Colonic mucosa (tissue), 4 donors: ENCODE measurements at regions not wholly inside any gene's neighbourhood (a gene's known extent, or its start where the extent isn't known, plus 50 kb on each side); places are given as distances from the start of the nearest gene placed in this dataset.

Experiments
- DNase-seq: peaks from one replicate; pipeline ENCODE4 v3.0.0-alpha.2; 2020
- H3K27ac ChIP-seq: fragments of 200-600 bp; one replicate; pipeline ENCODE4 v1.8.0; 2021
- H3K27me3 ChIP-seq: fragments of 200-600 bp; one replicate; pipeline ENCODE4 v1.8.0; 2021
- H3K36me3 ChIP-seq: fragments of 200-600 bp; one replicate; pipeline ENCODE4 v1.8.0; 2021
- H3K4me1 ChIP-seq: fragments of 200-600 bp; one replicate; pipeline ENCODE4 v1.8.0; 2021; ENCODE audit warnings: mild to moderate bottlenecking
- H3K4me3 ChIP-seq: fragments of 200-600 bp; one replicate; pipeline ENCODE4 v1.8.0; 2021
- H3K9ac ChIP-seq, 2 donors: one replicate each; pipeline ENCODE4 v1.7.0; 2013; ENCODE audit warnings: control low read depth in 2 of 2, low read depth in 2 of 2, low read length in 2 of 2
- H3K9me3 ChIP-seq: fragments of 200-600 bp; one replicate; pipeline ENCODE4 v1.8.0; 2021
- CTCF ChIP-seq: fragments of 200-600 bp; IDR thresholded peaks from one replicate; pipeline ENCODE4 v1.8.0; 2022; ENCODE audit warnings: antibody characterized with exemption, mild to moderate bottlenecking
- intact Hi-C: fragments of 100-400 bp; cut with DNase I; formaldehyde crosslinking; loops from one replicate; pipeline ENCODE4 v1.14.1; 2022
- donor health status: healthy.
- donor health status: DM: no; HTN: no; CAD: no.
- donor health status: DM: no; HTN: no; CAD: no.

- no peaks in the 10 kb centered on the region for H3K9me3 ChIP-seq
- H3K27me3 ChIP-seq: no peaks in the 10 kb centered on the region
- H3K36me3 ChIP-seq: no peaks in the 10 kb centered on the region
- intact Hi-C loops: no loop called here
- no peak for TF ChIP-seq CTCF
- H3K4me1 ChIP-seq: no peaks in the 10 kb centered on the region
- no peak overlapping the region for H3K4me3 ChIP-seq
- DNase-seq: no peak
- no peak overlapping the region for H3K27ac ChIP-seq
- no peak overlapping the region for H3K9ac ChIP-seq
These were observed 91.9 kb upstream of the RASEF start for GRCh38 chr9:83154821-83155220.

- H3K9me3 ChIP-seq: no peaks in the 10 kb centered on the region
- intact Hi-C loops: no loop called here
- H3K4me1 ChIP-seq: no peaks in the 10 kb centered on the region
- no peaks in the 10 kb centered on the region for H3K36me3 ChIP-seq
- no peak overlapping the region for H3K9ac ChIP-seq
- DNase-seq: no peak
- H3K4me3 ChIP-seq: no peak overlapping the region
- no peak overlapping the region for H3K27ac ChIP-seq
- TF ChIP-seq CTCF: no peak
- no peaks in the 10 kb centered on the region for H3K27me3 ChIP-seq
These were observed 91.3 kb upstream of the RASEF start for GRCh38 chr9:83154087-83154736.

- H3K9ac ChIP-seq: no peak overlapping the region
- H3K27me3 ChIP-seq: no peaks in the 10 kb centered on the region
- no peak overlapping the region for H3K27ac ChIP-seq
These were observed 90.1 kb upstream of the RASEF start for GRCh38 chr9:83153030-83153429.

GRCh38 chr9:83151627-83152137, 88.7 kb upstream of the RASEF start:
- no peak overlapping the region for H3K27ac ChIP-seq
- no peak for TF ChIP-seq CTCF
- DNase-seq: no peak
- H3K9me3 ChIP-seq: no peaks in the 10 kb centered on the region
- intact Hi-C loops: no loop called here
- H3K9ac ChIP-seq: no peak overlapping the region
- no peaks in the 10 kb centered on the region for H3K36me3 ChIP-seq
- H3K27me3 ChIP-seq: no peaks in the 10 kb centered on the region
- no peak overlapping the region for H3K4me3 ChIP-seq
- no peaks in the 10 kb centered on the region for H3K4me1 ChIP-seq

More at GRCh38 chr9:83153030-83153429, 90.1 kb upstream of the RASEF start:
- Histone ChIP-seq H3K36me3 (no peaks in the 10 kb centered on the region), H3K9me3 (no peaks in the 10 kb centered on the region), H3K4me1 (no peaks in the 10 kb centered on the region), H3K4me3 (no peak overlapping the region)
- no peak for TF ChIP-seq CTCF
- DNase-seq: no peak
- intact Hi-C loops: no loop called here

- H3K4me1 ChIP-seq: no peaks in the 10 kb centered on the region
- H3K36me3 ChIP-seq: no peaks in the 10 kb centered on the region
- DNase-seq: no peak
- H3K27ac ChIP-seq: no peak overlapping the region
- H3K27me3 ChIP-seq: no peaks in the 10 kb centered on the region
- no peak overlapping the region for H3K4me3 ChIP-seq
- no peak overlapping the region for H3K9ac ChIP-seq
- intact Hi-C loops: no loop called here
- H3K9me3 ChIP-seq: no peaks in the 10 kb centered on the region
- no peak for TF ChIP-seq CTCF
These were observed 84.6 kb upstream of the RASEF start for GRCh38 chr9:83147315-83148149.
